Neural cell (in vitro differentiated cells): ENCODE measurements at regions not wholly inside any gene's neighbourhood (a gene's known extent, or its start where the extent isn't known, plus 50 kb on each side); places are given as distances from the start of the nearest gene placed in this dataset.

Source experiments
- RAD21 ChIP-seq: fragments of 450-650 bp; conservative IDR thresholded peaks from 2 replicates; pipeline ENCODE4 v1.6.1; 2014; ENCODE audit warnings: antibody characterized with exemption, mild to moderate bottlenecking, moderate library complexity
- TF ChIP-seq, protein P1 (sequence below): fragments of 450-650 bp; IDR thresholded peaks from 2 replicates; pipeline ENCODE4 v1.5.1; 2014; ENCODE audit warnings: antibody characterized with exemption, mild to moderate bottlenecking, moderate library complexity; ENCODE audit not compliant: poor library complexity, severe bottlenecking

DNA sequence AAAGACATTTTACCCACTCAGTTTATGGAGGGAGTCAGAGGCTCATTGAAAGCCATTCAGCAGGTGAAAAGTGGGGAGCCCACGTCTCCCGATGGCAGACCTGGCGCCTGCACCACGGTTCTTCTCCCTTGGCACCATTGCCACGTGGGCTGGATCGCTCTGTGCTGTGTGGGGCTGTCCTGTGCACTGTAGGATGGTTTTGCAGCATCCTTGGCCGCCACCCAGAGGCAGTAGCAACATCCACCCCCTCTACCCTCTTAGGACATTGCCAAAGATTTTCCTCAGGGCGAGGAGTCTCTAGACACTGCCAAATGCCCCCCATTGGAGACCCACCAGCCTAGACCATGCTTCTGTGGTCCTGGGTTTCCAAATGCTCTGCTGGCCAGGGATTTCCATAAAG is 60.2 kb downstream of the SYNE3 start:
- TF ChIP-seq, protein P1, sequence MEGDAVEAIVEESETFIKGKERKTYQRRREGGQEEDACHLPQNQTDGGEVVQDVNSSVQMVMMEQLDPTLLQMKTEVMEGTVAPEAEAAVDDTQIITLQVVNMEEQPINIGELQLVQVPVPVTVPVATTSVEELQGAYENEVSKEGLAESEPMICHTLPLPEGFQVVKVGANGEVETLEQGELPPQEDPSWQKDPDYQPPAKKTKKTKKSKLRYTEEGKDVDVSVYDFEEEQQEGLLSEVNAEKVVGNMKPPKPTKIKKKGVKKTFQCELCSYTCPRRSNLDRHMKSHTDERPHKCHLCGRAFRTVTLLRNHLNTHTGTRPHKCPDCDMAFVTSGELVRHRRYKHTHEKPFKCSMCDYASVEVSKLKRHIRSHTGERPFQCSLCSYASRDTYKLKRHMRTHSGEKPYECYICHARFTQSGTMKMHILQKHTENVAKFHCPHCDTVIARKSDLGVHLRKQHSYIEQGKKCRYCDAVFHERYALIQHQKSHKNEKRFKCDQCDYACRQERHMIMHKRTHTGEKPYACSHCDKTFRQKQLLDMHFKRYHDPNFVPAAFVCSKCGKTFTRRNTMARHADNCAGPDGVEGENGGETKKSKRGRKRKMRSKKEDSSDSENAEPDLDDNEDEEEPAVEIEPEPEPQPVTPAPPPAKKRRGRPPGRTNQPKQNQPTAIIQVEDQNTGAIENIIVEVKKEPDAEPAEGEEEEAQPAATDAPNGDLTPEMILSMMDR = no peak
- TF ChIP-seq RAD21 = no peak
